ENCODE measurements at regions not wholly inside any gene's neighbourhood (a gene's known extent, or its start where the extent isn't known, plus 50 kb on each side); places are given as distances from the start of the nearest gene placed in this dataset.

DNA sequence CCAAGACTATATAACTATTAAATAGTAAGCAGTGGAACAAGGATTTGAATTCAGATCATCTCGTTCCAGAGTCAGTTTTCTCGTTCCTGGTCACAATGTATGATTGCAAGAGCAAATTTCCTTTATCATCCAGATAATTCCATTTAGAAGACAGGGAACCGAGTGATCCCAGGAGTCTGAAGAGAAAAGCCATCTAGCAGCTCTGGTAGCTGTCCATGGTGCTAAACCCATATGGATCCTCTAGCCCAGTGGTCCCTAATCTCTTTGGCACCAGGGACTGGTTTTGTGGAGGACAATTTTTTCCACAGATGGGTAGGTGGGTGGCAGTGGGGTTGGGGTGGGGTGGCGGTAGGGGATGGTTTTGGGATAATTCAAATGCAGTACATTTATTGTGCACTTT, 229.4 kb downstream of the PTPRU start:
- H3F3A ChIP-seq (ENCODE audit: control insufficient read depth, insufficient read depth) = no peaks in the 10 kb centered on the region
- H3K4me2 ChIP-seq (ENCODE audit: low read length) = no peak overlapping the region
- no peaks in the 10 kb centered on the region for H3K9me3 ChIP-seq (ENCODE audit: control insufficient read depth, insufficient read depth, low read length)
- no peaks in the 10 kb centered on the region for H3K36me3 ChIP-seq (ENCODE audit: control insufficient read depth, low read length)
- H3K27me3 ChIP-seq (ENCODE audit: control insufficient read depth, low read length) = no peaks in the 10 kb centered on the region
- H3K27ac ChIP-seq (ENCODE audit: low read depth, low read length) = no peak overlapping the region
- H3K79me2 ChIP-seq (ENCODE audit: control insufficient read depth, low read length) = no peaks in the 10 kb centered on the region
- no peak for TF ChIP-seq CTCF (IDR thresholded peaks at IDR 0.05; ENCODE audit: low read depth, low read length, poor library complexity, severe bottlenecking)
- no peak for TF ChIP-seq EZH2phosphoT487 (IDR thresholded peaks at IDR 0.05; ENCODE audit: borderline replicate concordance, low read length)
- H3K4me3 ChIP-seq (ENCODE audit: low read length) = no peak overlapping the region
- no peaks in the 10 kb centered on the region for H3K9me2 ChIP-seq (replicated peaks; ENCODE audit: control insufficient read depth, low read length)
- no peaks in the 10 kb centered on the region for H3K4me1 ChIP-seq (ENCODE audit: control insufficient read depth, low read length)
- H4K20me1 ChIP-seq (ENCODE audit: control insufficient read depth, insufficient read depth, low read depth, low read length) = no peaks in the 10 kb centered on the region

DNA sequence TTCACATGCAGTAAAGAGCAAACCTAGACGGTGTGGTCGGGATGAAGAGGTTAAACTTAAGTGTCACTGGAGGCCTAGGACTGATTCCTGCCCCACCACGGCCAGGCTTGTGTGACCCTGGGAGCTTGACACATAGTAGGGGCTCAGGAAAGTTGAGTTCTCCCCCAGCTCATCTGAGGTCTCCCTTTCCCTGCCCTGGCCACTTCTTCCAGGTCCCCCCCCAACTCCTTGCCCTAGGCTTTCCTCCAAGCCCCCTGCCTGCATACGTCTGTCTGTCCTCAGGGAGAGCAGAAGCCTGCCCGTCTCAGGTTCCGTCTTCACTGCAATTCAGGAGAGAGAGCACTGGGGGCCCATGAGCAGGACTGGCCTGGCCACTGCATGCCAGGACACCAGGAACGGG, 225.8 kb downstream of the PTPRU start:
- TF ChIP-seq CTCF (IDR thresholded peaks at IDR 0.05; ENCODE audit: low read depth, low read length, poor library complexity, severe bottlenecking) (no peak), EZH2phosphoT487 (IDR thresholded peaks at IDR 0.05; ENCODE audit: borderline replicate concordance, low read length) (no peak)
- Histone ChIP-seq H3K9me3 (ENCODE audit: control insufficient read depth, insufficient read depth, low read length) (no peaks in the 10 kb centered on the region), H4K20me1 (ENCODE audit: control insufficient read depth, insufficient read depth, low read depth, low read length) (no peaks in the 10 kb centered on the region), H3K4me3 (ENCODE audit: low read length) (no peak overlapping the region), H3F3A (ENCODE audit: control insufficient read depth, insufficient read depth) (no peaks in the 10 kb centered on the region), H3K4me1 (ENCODE audit: control insufficient read depth, low read length) (no peaks in the 10 kb centered on the region), H3K4me2 (ENCODE audit: low read length) (no peak overlapping the region), H3K27ac (ENCODE audit: low read depth, low read length) (no peak overlapping the region), H3K9me2 (replicated peaks; ENCODE audit: control insufficient read depth, low read length) (no peaks in the 10 kb centered on the region), H3K79me2 (ENCODE audit: control insufficient read depth, low read length) (no peaks in the 10 kb centered on the region), H3K27me3 (ENCODE audit: control insufficient read depth, low read length) (no peaks in the 10 kb centered on the region), H3K36me3 (ENCODE audit: control insufficient read depth, low read length) (no peaks in the 10 kb centered on the region)

DNA sequence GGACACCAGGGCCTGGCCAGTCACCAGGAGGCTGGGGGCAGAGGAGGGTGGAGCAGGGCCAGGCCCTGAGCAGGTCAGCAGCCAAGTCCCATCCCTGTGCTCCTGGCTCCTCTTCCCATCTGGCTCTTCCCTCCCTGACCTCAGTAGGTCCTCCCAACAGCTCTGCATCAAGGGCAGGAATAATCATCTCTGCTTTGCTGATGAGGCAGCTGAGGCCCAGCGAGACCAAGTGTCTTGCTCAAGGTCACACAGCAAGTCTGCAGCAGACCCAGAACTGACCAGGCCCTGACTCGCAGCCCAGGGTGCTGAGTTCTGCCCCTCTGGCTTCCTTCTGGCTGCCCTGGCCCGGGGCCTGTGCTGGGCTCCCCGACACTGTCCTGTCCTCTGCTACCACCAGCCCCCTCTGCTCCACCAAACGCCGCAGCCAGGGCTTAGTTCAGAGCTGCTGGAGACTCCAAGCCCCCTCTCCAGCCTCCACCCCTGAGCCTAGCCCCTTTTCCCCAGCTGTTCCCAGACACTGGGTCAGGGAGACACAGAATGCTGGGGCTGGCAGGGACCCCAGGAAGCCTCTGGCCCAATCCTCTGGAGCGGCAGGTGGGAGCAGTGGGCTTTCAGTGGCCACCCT, 224.9 kb downstream of the PTPRU start:
- H3K27me3 ChIP-seq (ENCODE audit: control insufficient read depth, low read length) = no peaks in the 10 kb centered on the region
- no peaks in the 10 kb centered on the region for H4K20me1 ChIP-seq (ENCODE audit: control insufficient read depth, insufficient read depth, low read depth, low read length)
- no peaks in the 10 kb centered on the region for H3K79me2 ChIP-seq (ENCODE audit: control insufficient read depth, low read length)
- H3K9me2 ChIP-seq (replicated peaks; ENCODE audit: control insufficient read depth, low read length) = no peaks in the 10 kb centered on the region
- no peak overlapping the region for H3K4me2 ChIP-seq (ENCODE audit: low read length)
- no peaks in the 10 kb centered on the region for H3K9me3 ChIP-seq (ENCODE audit: control insufficient read depth, insufficient read depth, low read length)
- no peaks in the 10 kb centered on the region for H3F3A ChIP-seq (ENCODE audit: control insufficient read depth, insufficient read depth)
- no peaks in the 10 kb centered on the region for H3K4me1 ChIP-seq (ENCODE audit: control insufficient read depth, low read length)
- no peak overlapping the region for H3K27ac ChIP-seq (ENCODE audit: low read depth, low read length)
- no peaks in the 10 kb centered on the region for H3K36me3 ChIP-seq (ENCODE audit: control insufficient read depth, low read length)
- no peak overlapping the region for H3K4me3 ChIP-seq (ENCODE audit: low read length)
- no peak for TF ChIP-seq CTCF (IDR thresholded peaks at IDR 0.05; ENCODE audit: low read depth, low read length, poor library complexity, severe bottlenecking)
- no peak for TF ChIP-seq EZH2phosphoT487 (IDR thresholded peaks at IDR 0.05; ENCODE audit: borderline replicate concordance, low read length)
